ENCODE measurements at regions not wholly inside any gene's neighbourhood (a gene's known extent, or its start where the extent isn't known, plus 50 kb on each side); places are given as distances from the start of the nearest gene placed in this dataset.
"Not testable (repeated sequence)": the region's sequence is repeated elsewhere in the genome, so short reads cannot be mapped to it uniquely, and the experiment has no call there.

DNA sequence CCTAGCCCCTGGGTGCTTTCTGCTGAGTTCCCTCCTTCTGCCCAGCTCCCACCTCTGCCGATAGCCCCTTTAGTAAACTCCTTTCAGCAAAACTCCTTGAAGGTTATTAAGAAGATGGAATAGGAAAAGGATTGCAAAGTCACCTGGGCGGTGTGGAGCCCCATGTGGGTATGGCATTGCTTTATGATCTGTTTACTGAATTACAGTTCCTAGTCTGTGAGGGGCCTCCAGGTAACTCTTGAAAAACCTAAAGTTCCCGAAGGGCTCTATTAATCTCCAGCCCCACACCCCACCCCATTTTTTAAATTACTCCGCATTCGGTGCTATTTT is 116.9 kb upstream of the UXS1 start:
- H3K4me1 Mint-ChIP-seq: no peaks in the 10 kb centered on the region
- H3K4me3 Mint-ChIP-seq: no peak overlapping the region
- H3K27me3 Mint-ChIP-seq (ENCODE audit: low read depth in 3 of 3): peaks cover 0 to 3% (median 2%) of the 10 kb centered on the region in 3 donors
- H3K36me3 Mint-ChIP-seq: no peaks in the 10 kb centered on the region
- no peaks in the 10 kb centered on the region for H3K9me3 Mint-ChIP-seq
- H3K27ac Mint-ChIP-seq: no peak overlapping the region
- no peak for DNase-seq

DNA sequence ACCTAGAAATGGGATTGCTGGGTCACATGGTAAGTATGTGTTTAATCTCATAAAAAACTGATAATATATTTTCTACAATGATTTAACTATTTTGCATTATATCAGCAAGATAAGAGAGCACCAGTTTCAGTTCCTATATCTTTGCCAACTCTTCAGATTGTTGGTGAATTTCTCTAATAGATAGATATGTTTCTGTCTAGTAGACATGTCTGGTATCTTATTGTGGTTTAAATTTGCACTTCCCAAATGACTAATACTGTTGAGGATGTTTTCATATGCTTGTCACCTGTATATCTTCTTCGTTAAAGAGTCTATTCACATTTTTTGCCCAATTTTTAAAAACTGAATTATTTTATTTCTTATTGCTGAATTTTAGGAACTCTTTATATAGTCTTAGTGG is 113.8 kb upstream of the UXS1 start:
- no peak for DNase-seq
- Mint-ChIP-seq H3K27ac (no peak overlapping the region), H3K4me1 (no peaks in the 10 kb centered on the region), H3K27me3 (ENCODE audit: low read depth in 3 of 3) (peaks cover 0 to 5% (median 3%) of the 10 kb centered on the region in 3 donors), H3K4me3 (no peak overlapping the region), H3K36me3 (no peaks in the 10 kb centered on the region), H3K9me3 (no peaks in the 10 kb centered on the region)

DNA sequence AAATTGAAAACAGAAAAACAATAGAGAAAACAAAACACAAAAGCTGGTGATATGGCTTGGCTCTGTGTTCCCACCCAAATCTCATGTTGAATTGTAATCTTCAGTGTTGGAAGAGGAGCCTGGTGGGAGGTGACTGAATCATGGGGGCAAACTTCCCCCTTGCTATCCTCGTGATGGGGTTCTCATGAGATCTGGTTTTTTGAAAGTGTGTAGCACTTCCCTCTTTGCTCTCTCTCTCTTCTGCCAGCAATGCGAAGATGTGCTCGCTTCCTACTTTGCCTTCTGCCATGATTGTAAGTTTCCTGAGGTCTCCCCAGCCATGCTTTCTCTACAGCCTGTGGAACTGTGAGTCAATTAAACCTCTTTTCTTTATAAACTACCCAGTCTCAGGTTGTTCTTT is 112.3 kb upstream of the UXS1 start:
- Mint-ChIP-seq H3K36me3 (no peaks in the 10 kb centered on the region), H3K27me3 (ENCODE audit: low read depth in 3 of 3) (peaks cover 0 to 8% (median 3%) of the 10 kb centered on the region in 3 donors), H3K4me1 (no peaks in the 10 kb centered on the region), H3K9me3 (no peaks in the 10 kb centered on the region), H3K4me3 (no peak overlapping the region), H3K27ac (no peak overlapping the region)
- DNase-seq: no peak

DNA sequence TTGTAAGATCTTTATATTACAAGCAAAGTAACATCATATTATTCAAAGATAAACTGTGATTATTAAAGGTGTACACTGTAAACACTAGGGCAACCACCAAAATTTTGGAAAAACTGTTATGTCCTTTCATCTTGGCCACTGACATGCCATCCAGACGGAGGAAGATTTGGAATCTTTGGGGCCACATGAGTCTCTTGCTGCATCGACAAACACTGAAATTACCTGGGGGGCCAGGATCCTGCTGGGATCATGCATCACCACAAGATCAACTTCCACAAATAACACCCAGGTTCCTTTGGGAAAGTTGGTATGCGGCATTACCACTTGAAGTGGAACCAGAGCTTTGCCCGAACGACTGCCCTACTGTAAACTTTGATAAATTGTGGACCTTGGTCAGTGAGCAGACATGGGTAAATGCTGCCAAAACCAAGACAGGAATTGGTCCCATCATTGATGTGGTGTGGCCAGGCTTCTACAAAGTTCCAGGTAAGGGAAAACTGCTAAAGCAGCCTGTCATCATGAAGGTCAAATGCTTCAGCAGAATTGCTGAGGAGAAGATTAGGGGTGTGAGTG is 110.6 kb upstream of the UXS1 start:
- H3K9me3 Mint-ChIP-seq: no peaks in the 10 kb centered on the region
- DNase-seq: no peak
- H3K36me3 Mint-ChIP-seq: no peaks in the 10 kb centered on the region
- H3K4me1 Mint-ChIP-seq: no peaks in the 10 kb centered on the region
- H3K27ac Mint-ChIP-seq: no peak overlapping the region
- H3K27me3 Mint-ChIP-seq (ENCODE audit: low read depth in 3 of 3): peaks cover 0 to 8% (median 3%) of the 10 kb centered on the region in 3 donors
- H3K4me3 Mint-ChIP-seq: no peak overlapping the region

DNA sequence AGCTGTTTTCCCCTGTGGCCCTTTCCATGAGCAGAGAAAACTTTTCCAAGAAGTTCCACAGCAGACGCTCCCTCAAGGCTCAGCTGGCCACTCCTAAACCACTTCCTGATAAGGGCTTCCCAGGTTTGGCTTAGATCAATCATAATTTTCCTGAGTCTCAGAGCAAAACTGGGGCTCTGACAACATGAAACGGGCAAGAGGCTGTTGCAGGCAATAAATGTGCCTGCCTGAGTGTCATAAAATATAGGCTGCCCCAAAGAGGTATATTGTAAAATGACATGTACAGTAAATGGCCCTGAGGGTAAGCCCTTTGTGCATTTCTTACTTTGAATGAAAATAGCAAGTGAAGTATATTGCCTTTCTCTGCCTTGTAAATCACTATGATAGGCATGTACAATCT is 105.6 kb upstream of the UXS1 start:
- DNase-seq: no peak
- no peaks in the 10 kb centered on the region for H3K4me1 Mint-ChIP-seq
- peaks cover 0 to 10% (median 0%) of the 10 kb centered on the region in 3 donors for H3K27me3 Mint-ChIP-seq (ENCODE audit: low read depth in 3 of 3)
- no peak overlapping the region for H3K27ac Mint-ChIP-seq
- H3K9me3 Mint-ChIP-seq: no peaks in the 10 kb centered on the region
- H3K4me3 Mint-ChIP-seq: no peak overlapping the region
- H3K36me3 Mint-ChIP-seq: no peaks in the 10 kb centered on the region

DNA sequence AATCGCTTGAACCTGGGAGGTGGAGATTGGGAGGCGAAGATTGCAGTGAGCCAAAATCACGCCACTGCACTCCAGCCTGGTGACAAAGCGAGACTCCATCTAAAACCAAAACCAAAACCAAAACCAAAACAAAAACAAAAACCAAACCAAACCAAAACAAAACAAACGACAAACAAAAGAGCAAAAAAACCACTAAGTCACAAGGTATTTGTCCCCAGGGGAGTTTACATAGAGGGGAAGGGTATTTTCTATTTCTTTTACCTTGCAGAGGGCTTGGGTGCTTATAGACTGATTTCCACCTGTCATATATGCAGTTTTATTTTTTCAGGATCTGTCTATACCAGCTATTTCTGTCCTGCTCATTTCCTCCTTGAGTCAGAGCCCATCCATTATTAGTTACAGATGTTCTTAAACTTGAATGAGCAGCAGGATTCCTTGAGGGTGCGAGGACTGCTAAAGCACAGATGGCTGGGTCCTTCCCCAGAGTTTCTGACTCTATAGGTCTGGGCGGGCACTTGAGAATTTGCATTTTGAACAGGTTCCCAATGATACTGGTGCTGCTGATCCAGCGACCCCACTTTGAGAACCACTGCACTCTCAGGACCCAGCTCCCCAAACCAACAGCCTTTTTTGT is 102.2 kb upstream of the UXS1 start:
- H3K4me3 Mint-ChIP-seq: no peak overlapping the region
- peaks cover 0 to 2% (median 0%) of the 10 kb centered on the region in 6 donors for H3K9me3 Mint-ChIP-seq
- H3K27ac Mint-ChIP-seq: no peak overlapping the region
- DNase-seq: no peak
- H3K36me3 Mint-ChIP-seq: no peaks in the 10 kb centered on the region
- peaks cover 0 to 4% (median 0%) of the 10 kb centered on the region in 3 donors for H3K27me3 Mint-ChIP-seq (ENCODE audit: low read depth in 3 of 3)
- no peaks in the 10 kb centered on the region for H3K4me1 Mint-ChIP-seq

DNA sequence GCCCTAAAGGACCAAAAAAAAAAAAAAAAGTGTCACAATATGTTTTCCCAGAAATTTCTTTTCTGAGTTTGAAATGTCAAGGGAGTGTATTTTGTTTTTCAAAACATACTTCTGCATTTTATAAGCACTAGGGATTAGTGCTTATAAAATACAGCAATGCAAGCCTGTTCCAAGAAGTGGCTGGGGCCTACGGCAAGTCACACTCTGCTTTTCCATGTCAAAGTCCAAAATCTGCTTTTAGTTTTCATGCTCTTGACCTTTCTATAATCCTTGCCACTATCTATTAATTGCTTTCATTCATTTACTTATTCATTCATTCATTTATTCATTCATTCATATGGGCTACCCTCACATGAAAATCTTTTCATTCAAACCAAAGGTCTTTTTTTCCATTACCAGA is 100.1 kb upstream of the UXS1 start:
- peaks cover 0 to 2% (median 0%) of the 10 kb centered on the region in 6 donors for H3K9me3 Mint-ChIP-seq
- no peaks in the 10 kb centered on the region for H3K36me3 Mint-ChIP-seq
- H3K27me3 Mint-ChIP-seq (ENCODE audit: low read depth in 3 of 3): peaks cover 0 to 3% (median 0%) of the 10 kb centered on the region in 3 donors
- DNase-seq: no peak
- H3K27ac Mint-ChIP-seq: no peak overlapping the region
- no peaks in the 10 kb centered on the region for H3K4me1 Mint-ChIP-seq
- H3K4me3 Mint-ChIP-seq: no peak overlapping the region

DNA sequence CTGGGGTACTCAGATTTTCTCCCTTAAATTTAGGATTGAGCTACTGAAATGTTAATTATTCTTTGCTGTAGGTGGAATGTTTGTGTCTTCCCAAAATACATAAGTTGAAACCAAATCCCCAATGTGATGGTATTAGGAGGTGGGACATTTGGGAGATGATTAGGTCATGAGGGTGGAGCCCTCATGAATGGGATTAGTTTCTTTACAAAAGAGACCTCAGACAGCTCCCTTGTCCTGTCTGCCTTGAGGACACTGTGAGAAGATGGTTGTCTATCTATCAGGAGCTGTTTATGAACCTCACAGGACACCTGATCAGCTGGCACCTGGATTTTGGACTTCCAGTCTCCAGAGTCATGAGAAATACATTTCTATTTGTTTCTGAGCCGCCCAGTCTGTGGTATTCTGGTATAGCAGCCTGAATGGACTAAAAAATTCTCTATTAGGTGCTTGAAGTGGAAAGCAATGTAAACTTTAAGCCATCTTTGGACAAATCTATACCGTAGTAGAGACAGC is 99.2 kb upstream of the UXS1 start:
- no peaks in the 10 kb centered on the region for H3K4me1 Mint-ChIP-seq
- no peak for DNase-seq
- H3K4me3 Mint-ChIP-seq: no peak overlapping the region
- peaks cover 0 to 2% (median 0%) of the 10 kb centered on the region in 6 donors for H3K9me3 Mint-ChIP-seq
- H3K27ac Mint-ChIP-seq: no peak overlapping the region
- no peaks in the 10 kb centered on the region for H3K27me3 Mint-ChIP-seq (ENCODE audit: low read depth in 3 of 3)
- H3K36me3 Mint-ChIP-seq: no peaks in the 10 kb centered on the region

DNA sequence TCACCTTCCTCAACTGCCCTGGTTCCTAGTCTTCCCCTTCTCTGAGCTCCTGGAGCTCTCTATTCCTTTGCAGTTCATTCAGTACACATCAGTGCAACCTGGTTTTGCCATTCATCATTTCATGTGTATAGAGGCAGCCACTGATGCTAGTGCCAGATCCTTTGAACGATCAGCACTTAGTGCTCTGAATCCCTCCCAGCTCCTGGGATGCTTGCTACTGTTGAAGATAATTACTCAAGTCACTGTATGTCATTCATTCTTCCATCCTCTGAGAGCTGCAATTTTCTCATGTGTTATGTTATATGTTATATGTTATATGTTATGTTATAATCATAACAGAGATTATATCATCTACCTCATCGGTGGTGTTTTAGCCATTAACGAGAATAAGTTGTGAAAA is 98.5 kb upstream of the UXS1 start:
- Mint-ChIP-seq H3K9me3 (peaks cover 0 to 2% (median 0%) of the 10 kb centered on the region in 6 donors), H3K36me3 (no peaks in the 10 kb centered on the region), H3K27ac (no peak overlapping the region), H3K27me3 (ENCODE audit: low read depth in 3 of 3) (no peaks in the 10 kb centered on the region), H3K4me1 (no peaks in the 10 kb centered on the region), H3K4me3 (no peak overlapping the region)
- DNase-seq: no peak

DNA sequence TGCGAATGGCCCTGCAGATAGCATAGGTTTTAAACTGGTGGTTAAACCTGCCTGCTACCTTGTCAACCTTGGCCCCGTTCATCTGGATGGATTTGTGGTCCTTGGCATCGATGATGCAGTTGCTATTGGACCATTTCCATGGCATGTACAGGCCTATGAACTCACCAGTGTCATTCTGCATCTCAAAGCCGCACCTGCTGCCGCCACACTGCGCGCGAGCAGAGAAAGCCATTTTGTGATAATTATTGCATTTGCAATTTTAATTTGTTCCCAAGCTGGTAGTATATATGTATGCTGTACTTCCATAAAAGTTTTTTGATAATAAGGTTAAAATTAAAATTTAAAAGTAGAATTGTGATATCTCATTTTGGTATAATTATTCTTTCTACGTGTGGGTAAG is 94.8 kb upstream of the UXS1 start:
- Mint-ChIP-seq H3K4me1 (peaks cover 5% of the 10 kb centered on the region in 2 donors), H3K4me3 (no peak overlapping the region), H3K27me3 (ENCODE audit: low read depth in 3 of 3) (no peaks in the 10 kb centered on the region), H3K27ac (no peak overlapping the region), H3K9me3 (peaks cover 0 to 2% (median 0%) of the 10 kb centered on the region in 6 donors), H3K36me3 (no peaks in the 10 kb centered on the region)
- DNase-seq: no peak

DNA sequence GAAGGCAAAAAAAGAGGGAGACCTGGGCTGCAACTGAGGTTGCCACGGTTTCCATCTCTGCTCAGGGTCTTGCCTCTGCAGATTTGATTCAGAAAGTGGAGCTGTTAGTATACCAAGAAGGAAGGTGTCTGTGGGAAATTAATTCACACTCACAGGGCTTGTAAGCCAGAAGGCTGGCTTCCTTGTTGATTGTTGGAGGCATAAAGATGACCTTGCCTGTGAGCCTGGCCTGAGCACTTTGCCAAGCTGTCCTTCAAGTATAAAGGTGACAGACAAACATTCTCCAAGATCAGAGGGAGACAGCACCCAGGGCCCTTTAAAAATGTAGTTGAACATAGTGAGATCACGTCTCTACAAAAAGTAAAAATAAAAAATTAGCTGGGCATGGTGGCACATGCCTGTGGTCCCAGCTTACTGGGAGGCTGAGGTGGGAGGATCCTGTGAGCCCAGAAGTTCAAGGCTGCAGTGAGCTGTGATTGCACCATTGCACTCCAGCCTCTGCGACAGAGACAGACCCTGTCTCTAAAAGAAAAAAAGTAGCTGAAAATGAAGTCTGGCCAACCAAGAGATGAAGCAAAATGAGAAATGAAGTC is 91.2 kb upstream of the UXS1 start:
- Mint-ChIP-seq H3K4me1 (peaks cover 15 to 18% of the 10 kb centered on the region in 2 donors), H3K36me3 (no peaks in the 10 kb centered on the region), H3K27ac (peak overlapping the region in 1 of 6 donors; percentile 14), H3K27me3 (ENCODE audit: low read depth in 3 of 3) (no peaks in the 10 kb centered on the region), H3K9me3 (no peaks in the 10 kb centered on the region), H3K4me3 (no peak overlapping the region)
- no peak for DNase-seq

DNA sequence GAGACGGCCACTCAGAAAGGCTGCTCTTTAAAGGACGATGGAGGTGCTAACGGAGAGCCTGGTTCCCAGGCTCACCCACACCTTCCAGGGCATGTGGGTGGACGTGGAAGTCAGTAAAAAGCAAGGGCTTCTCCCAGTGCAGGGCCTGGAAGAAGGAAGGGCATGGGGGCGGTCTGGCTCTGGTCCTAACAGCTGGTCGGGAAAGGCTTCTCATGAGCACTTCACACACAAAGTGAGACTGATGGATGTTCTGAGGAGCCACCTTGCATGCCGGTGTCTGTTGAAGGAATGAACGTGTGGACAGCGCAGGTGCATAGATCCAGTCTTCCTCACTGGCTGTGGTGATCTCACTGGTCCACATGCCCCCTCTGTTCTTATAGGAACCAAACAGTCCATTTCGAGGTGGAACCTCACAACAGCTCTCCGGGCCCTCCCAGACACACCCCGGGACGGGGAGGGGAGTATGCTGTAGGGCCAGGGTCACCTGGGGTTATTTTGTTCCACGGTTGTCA is 90.6 kb upstream of the UXS1 start:
- no peak overlapping the region for H3K4me3 Mint-ChIP-seq
- no peak overlapping the region for H3K27ac Mint-ChIP-seq
- no peak for DNase-seq
- no peaks in the 10 kb centered on the region for H3K9me3 Mint-ChIP-seq
- no peaks in the 10 kb centered on the region for H3K27me3 Mint-ChIP-seq (ENCODE audit: low read depth in 3 of 3)
- H3K36me3 Mint-ChIP-seq: no peaks in the 10 kb centered on the region
- H3K4me1 Mint-ChIP-seq: peaks cover 20 to 22% of the 10 kb centered on the region in 2 donors

DNA sequence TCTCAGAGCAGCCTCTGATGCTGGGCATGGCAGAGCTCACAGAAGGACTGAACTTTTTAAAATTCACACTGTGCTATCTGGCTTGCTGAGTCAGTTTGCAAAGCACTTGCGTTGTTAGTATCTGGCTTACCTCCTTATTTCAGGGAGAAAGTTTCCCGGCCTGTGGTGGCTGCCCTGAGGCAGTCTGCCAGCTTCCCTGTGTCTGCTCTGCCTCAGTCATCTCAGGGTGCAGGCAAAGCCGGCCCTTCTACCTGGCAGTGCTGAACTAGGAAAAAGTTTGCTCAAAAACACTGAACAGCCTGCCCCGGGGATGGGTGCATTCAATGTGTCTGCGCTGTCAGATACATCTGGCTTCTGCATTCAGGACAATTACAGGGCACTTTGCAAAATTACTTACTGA is 90.2 kb upstream of the UXS1 start:
- no peaks in the 10 kb centered on the region for H3K36me3 Mint-ChIP-seq
- DNase-seq: no peak
- no peak overlapping the region for H3K27ac Mint-ChIP-seq
- H3K4me3 Mint-ChIP-seq: no peak overlapping the region
- peaks cover 20 to 23% of the 10 kb centered on the region in 2 donors for H3K4me1 Mint-ChIP-seq
- no peaks in the 10 kb centered on the region for H3K9me3 Mint-ChIP-seq
- H3K27me3 Mint-ChIP-seq (ENCODE audit: low read depth in 3 of 3): no peaks in the 10 kb centered on the region

DNA sequence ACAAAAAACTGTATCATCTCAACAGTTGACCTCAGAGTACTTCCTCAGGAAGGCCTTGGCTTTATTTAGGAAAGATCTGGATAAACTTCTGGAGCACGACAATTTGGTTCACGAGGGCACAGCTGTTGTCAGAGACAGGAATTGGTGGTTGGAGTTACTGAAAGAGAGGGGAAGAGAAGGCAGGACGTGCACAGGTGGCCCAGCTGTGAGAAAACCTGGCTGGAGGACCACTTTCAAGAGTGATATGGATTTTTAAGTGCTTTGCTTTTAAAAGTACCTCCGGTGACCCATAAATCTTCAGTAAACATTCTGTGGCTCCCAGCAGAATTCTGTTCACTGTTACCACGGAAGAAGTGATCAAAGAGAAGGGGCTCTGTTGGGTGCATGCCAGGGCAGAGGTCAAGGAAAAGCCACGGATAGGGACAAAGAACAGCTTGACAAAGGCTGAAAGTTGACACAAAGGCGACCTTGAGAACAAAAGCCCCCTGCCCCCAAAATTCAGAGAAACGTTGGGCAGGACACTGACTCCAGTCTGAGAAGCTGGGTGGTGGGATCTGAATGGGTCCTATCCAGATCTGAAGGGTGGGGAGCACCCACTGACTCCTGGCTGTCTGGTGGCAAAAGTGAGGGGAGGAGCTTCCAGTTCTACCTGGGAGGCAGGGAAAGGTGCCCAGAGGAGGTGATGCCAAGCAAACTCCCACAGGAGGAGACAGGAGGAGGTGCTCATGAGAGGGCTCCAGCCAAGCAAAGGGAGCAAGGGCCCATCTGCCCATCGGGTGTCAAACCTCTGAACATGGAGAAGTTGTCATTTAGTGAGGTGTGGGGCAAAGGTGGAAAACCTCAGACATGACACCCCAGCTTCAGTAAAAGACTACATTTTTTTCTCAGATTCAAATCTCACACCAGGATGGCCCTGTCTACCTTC is 89.4 kb upstream of the UXS1 start:
- DNase-seq; H3K27ac Mint-ChIP-seq; H3K36me3 Mint-ChIP-seq; H3K9me3 Mint-ChIP-seq; H3K27me3 Mint-ChIP-seq (ENCODE audit: low read depth in 3 of 3); H3K4me3 Mint-ChIP-seq: not testable (repeated sequence)
- H3K4me1 Mint-ChIP-seq: peaks cover 20 to 23% of the 10 kb centered on the region in 2 donors

Data from immature natural killer cell (primary cell).